ENCODE measurements at regions not wholly inside any gene's neighbourhood (a gene's known extent, or its start where the extent isn't known, plus 50 kb on each side); places are given as distances from the start of the nearest gene placed in this dataset.

DNA sequence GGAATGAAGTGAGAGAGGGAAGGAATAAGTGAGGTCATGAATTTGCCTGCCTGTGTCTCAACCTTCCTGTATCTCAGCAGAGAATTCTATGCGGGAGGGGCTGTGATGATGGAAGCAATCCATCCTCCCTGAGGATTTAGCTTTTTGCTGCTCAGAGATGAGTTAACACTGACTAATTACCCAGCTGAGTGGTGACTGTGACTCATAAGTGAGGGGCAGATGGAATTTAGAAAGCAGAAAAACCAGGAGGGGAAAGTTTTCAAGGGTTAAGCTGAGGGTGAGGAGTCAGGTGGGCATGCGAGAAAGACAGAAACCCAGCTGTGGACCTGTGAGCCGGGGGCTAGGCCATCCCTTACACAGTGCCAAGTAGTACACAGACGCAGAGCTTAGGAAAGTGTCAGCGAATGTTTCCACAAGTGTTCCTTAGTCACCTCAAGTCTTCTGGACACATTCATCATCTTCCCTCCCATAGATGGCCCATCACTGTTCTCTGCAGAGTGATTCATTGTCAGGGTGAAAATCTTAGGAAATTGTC lies 277.9 kb downstream of the IPO8 start (continued):
- TF ChIP-seq HOXC10 (CRISPR knock-in tag; IDR thresholded peaks at IDR 0.05) (no peak), ZBTB21 (tag by site-specific recombination; IDR thresholded peaks at IDR 0.05) (peak; percentile 84), ZNF354C (tag by site-specific recombination; IDR thresholded peaks at IDR 0.05; ENCODE audit: borderline replicate concordance, low read depth) (no peak), ZNF2 (tag by site-specific recombination; IDR thresholded peaks at IDR 0.05) (no peak), ZNF777 (tag by site-specific recombination; IDR thresholded peaks at IDR 0.05; ENCODE audit: borderline replicate concordance) (no peak), SP7 (tag by site-specific recombination; IDR thresholded peaks at IDR 0.05) (no peak; the same call in 1 of the 2 replicates), GLI2 (tag by site-specific recombination; IDR thresholded peaks at IDR 0.05; ENCODE audit: borderline replicate concordance, low read depth) (no peak), ZNF585B (tag by site-specific recombination; IDR thresholded peaks at IDR 0.05) (no peak), ZNF596 (tag by site-specific recombination; IDR thresholded peaks at IDR 0.05) (no peak), ZNF394 (tag by site-specific recombination; IDR thresholded peaks at IDR 0.05; ENCODE audit: borderline replicate concordance) (peak; percentile 27; the same call in 1 of the 2 replicates), ZNF510 (tag by site-specific recombination; IDR thresholded peaks at IDR 0.05; ENCODE audit: insufficient replicate concordance) (peak; percentile 25), ZNF140 (tag by site-specific recombination; IDR thresholded peaks at IDR 0.05) (no peak), ZNF501 (tag by site-specific recombination; IDR thresholded peaks at IDR 0.05) (no peak), ZNF626 (tag by site-specific recombination; IDR thresholded peaks at IDR 0.05) (no peak), ZNF157 (tag by site-specific recombination; IDR thresholded peaks at IDR 0.05) (no peak), GLIS2 (tag by site-specific recombination; IDR thresholded peaks at IDR 0.05) (no peak), ZNF132 (tag by site-specific recombination; IDR thresholded peaks at IDR 0.05; ENCODE audit: borderline replicate concordance) (no peak), PRDM1 (tag by site-specific recombination; IDR thresholded peaks at IDR 0.05) (peak; percentile 80)
- TF ChIP-seq, protein P1, sequence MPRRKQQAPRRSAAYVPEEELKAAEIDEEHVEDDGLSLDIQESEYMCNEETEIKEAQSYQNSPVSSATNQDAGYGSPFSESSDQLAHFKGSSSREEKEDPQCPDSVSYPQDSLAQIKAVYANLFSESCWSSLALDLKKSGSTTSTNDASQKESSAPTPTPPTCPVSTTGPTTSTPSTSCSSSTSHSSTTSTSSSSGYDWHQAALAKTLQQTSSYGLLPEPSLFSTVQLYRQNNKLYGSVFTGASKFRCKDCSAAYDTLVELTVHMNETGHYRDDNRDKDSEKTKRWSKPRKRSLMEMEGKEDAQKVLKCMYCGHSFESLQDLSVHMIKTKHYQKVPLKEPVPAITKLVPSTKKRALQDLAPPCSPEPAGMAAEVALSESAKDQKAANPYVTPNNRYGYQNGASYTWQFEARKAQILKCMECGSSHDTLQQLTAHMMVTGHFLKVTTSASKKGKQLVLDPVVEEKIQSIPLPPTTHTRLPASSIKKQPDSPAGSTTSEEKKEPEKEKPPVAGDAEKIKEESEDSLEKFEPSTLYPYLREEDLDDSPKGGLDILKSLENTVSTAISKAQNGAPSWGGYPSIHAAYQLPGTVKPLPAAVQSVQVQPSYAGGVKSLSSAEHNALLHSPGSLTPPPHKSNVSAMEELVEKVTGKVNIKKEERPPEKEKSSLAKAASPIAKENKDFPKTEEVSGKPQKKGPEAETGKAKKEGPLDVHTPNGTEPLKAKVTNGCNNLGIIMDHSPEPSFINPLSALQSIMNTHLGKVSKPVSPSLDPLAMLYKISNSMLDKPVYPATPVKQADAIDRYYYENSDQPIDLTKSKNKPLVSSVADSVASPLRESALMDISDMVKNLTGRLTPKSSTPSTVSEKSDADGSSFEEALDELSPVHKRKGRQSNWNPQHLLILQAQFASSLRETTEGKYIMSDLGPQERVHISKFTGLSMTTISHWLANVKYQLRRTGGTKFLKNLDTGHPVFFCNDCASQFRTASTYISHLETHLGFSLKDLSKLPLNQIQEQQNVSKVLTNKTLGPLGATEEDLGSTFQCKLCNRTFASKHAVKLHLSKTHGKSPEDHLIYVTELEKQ (tag by site-specific recombination; IDR thresholded peaks at IDR 0.05; ENCODE audit: borderline replicate concordance) = no peak
- TF ChIP-seq, protein P2, sequence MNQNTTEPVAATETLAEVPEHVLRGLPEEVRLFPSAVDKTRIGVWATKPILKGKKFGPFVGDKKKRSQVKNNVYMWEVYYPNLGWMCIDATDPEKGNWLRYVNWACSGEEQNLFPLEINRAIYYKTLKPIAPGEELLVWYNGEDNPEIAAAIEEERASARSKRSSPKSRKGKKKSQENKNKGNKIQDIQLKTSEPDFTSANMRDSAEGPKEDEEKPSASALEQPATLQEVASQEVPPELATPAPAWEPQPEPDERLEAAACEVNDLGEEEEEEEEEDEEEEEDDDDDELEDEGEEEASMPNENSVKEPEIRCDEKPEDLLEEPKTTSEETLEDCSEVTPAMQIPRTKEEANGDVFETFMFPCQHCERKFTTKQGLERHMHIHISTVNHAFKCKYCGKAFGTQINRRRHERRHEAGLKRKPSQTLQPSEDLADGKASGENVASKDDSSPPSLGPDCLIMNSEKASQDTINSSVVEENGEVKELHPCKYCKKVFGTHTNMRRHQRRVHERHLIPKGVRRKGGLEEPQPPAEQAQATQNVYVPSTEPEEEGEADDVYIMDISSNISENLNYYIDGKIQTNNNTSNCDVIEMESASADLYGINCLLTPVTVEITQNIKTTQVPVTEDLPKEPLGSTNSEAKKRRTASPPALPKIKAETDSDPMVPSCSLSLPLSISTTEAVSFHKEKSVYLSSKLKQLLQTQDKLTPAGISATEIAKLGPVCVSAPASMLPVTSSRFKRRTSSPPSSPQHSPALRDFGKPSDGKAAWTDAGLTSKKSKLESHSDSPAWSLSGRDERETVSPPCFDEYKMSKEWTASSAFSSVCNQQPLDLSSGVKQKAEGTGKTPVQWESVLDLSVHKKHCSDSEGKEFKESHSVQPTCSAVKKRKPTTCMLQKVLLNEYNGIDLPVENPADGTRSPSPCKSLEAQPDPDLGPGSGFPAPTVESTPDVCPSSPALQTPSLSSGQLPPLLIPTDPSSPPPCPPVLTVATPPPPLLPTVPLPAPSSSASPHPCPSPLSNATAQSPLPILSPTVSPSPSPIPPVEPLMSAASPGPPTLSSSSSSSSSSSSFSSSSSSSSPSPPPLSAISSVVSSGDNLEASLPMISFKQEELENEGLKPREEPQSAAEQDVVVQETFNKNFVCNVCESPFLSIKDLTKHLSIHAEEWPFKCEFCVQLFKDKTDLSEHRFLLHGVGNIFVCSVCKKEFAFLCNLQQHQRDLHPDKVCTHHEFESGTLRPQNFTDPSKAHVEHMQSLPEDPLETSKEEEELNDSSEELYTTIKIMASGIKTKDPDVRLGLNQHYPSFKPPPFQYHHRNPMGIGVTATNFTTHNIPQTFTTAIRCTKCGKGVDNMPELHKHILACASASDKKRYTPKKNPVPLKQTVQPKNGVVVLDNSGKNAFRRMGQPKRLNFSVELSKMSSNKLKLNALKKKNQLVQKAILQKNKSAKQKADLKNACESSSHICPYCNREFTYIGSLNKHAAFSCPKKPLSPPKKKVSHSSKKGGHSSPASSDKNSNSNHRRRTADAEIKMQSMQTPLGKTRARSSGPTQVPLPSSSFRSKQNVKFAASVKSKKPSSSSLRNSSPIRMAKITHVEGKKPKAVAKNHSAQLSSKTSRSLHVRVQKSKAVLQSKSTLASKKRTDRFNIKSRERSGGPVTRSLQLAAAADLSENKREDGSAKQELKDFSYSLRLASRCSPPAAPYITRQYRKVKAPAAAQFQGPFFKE (tag by site-specific recombination; IDR thresholded peaks at IDR 0.05; ENCODE audit: borderline replicate concordance) = no peak
- TF ChIP-seq, protein P3, sequence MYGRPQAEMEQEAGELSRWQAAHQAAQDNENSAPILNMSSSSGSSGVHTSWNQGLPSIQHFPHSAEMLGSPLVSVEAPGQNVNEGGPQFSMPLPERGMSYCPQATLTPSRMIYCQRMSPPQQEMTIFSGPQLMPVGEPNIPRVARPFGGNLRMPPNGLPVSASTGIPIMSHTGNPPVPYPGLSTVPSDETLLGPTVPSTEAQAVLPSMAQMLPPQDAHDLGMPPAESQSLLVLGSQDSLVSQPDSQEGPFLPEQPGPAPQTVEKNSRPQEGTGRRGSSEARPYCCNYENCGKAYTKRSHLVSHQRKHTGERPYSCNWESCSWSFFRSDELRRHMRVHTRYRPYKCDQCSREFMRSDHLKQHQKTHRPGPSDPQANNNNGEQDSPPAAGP (tag by site-specific recombination; IDR thresholded peaks at IDR 0.05) = peak; percentile 79
- TF ChIP-seq, protein P4, sequence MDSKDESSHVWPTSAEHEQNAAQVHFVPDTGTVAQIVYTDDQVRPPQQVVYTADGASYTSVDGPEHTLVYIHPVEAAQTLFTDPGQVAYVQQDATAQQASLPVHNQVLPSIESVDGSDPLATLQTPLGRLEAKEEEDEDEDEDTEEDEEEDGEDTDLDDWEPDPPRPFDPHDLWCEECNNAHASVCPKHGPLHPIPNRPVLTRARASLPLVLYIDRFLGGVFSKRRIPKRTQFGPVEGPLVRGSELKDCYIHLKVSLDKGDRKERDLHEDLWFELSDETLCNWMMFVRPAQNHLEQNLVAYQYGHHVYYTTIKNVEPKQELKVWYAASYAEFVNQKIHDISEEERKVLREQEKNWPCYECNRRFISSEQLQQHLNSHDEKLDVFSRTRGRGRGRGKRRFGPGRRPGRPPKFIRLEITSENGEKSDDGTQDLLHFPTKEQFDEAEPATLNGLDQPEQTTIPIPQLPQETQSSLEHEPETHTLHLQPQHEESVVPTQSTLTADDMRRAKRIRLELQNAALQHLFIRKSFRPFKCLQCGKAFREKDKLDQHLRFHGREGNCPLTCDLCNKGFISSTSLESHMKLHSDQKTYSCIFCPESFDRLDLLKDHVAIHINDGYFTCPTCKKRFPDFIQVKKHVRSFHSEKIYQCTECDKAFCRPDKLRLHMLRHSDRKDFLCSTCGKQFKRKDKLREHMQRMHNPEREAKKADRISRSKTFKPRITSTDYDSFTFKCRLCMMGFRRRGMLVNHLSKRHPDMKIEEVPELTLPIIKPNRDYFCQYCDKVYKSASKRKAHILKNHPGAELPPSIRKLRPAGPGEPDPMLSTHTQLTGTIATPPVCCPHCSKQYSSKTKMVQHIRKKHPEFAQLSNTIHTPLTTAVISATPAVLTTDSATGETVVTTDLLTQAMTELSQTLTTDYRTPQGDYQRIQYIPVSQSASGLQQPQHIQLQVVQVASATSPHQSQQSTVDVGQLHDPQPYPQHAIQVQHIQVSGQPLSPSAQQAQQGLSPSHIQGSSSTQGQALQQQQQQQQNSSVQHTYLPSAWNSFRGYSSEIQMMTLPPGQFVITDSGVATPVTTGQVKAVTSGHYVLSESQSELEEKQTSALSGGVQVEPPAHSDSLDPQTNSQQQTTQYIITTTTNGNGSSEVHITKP (tag by site-specific recombination; IDR thresholded peaks at IDR 0.05) = peak; percentile 37; the same call in 1 of the 2 replicates
- TF ChIP-seq, protein P5, sequence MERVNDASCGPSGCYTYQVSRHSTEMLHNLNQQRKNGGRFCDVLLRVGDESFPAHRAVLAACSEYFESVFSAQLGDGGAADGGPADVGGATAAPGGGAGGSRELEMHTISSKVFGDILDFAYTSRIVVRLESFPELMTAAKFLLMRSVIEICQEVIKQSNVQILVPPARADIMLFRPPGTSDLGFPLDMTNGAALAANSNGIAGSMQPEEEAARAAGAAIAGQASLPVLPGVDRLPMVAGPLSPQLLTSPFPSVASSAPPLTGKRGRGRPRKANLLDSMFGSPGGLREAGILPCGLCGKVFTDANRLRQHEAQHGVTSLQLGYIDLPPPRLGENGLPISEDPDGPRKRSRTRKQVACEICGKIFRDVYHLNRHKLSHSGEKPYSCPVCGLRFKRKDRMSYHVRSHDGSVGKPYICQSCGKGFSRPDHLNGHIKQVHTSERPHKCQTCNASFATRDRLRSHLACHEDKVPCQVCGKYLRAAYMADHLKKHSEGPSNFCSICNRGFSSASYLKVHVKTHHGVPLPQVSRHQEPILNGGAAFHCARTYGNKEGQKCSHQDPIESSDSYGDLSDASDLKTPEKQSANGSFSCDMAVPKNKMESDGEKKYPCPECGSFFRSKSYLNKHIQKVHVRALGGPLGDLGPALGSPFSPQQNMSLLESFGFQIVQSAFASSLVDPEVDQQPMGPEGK (tag by site-specific recombination; IDR thresholded peaks at IDR 0.05) = 0 out of 2 replicates have a peak, but pooled peaks have one; percentile 35

All from HEK293 (cell line).